B cell (primary cell): ENCODE measurements at regions not wholly inside any gene's neighbourhood (a gene's known extent, or its start where the extent isn't known, plus 50 kb on each side); places are given as distances from the start of the nearest gene placed in this dataset.
"Not testable (repeated sequence)": the region's sequence is repeated elsewhere in the genome, so short reads cannot be mapped to it uniquely, and the experiment has no call there.

Experiments used
- ATAC-seq: fragments of 200-7000 bp; cut with Tn5 transposase; one replicate; pipeline ENCODE4 v1.10.0; 2021; ENCODE audit warnings: low read depth, mild to moderate bottlenecking, moderate number of reproducible peaks, moderate library complexity
- CTCF ChIA-PET: fragments of 350-600 bp; sonication (Branson Sonifier 250); formaldehyde crosslinking; loops from one replicate; lab custom pipeline; 2021; ENCODE audit warnings: antibody characterized with exemption, inconsistent platforms; lab: Charles Lee
- POLR2A ChIA-PET: fragments of 350-600 bp; sonication (Branson Sonifier 250); formaldehyde crosslinking; loops from one replicate; lab custom pipeline; 2021; ENCODE audit warnings: antibody characterized with exemption; lab: Charles Lee
- DNase-seq: peaks from one replicate; pipeline ENCODE4 v3.0.0; 2013
- H2AFZ ChIP-seq: 2 replicates; pipeline ENCODE4 v1.6.1; 2012; ENCODE audit warnings: mild to moderate bottlenecking, low read depth, low read length; ENCODE audit not compliant: insufficient read depth, poor library complexity, severe bottlenecking
- H3K27ac ChIP-seq, 2 donors: 1 replicate in 1 of 2; 2 replicates in 1 of 2; pipeline ENCODE4 v1.5.1; 2012 to 2013; ENCODE audit warnings: low read length in 2 of 2, mild to moderate bottlenecking in 2 of 2, moderate library complexity in 1 of 2
- H3K27me3 ChIP-seq, 4 experiments: fragments of 200-600 bp in 1 of 4; sonication (generic) in 1 of 4; replicated peaks in 1 of 4; 1 replicate in 2 of 4; 2 replicates in 2 of 4; pipeline versions ENCODE4 v1.6.1 to v1.7.0; 2013 to 2016; ENCODE audit warnings: low read length in 3 of 4, mild to moderate bottlenecking in 2 of 4, mixed read lengths in 1 of 4, moderate library complexity in 1 of 4; ENCODE audit not compliant: insufficient read depth in 4 of 4, control insufficient read depth in 3 of 4; ENCODE audit errors: control extremely low read depth in 1 of 4
- H3K36me3 ChIP-seq, 2 experiments: replicated peaks in 1 of 2; 1 replicate in 1 of 2; 2 replicates in 1 of 2; pipeline versions ENCODE4 v1.6.1 to v1.7.1; 2013; ENCODE audit warnings: low read length in 1 of 2; ENCODE audit not compliant: insufficient read depth in 2 of 2, control insufficient read depth in 1 of 2; ENCODE audit errors: control extremely low read depth in 1 of 2, extremely low read depth in 1 of 2
- H3K4me1 ChIP-seq, 2 donors: fragments of 200-600 bp in 1 of 2; sonication (generic) in 1 of 2; 1 replicate in 1 of 2; 2 replicates in 1 of 2; pipeline versions ENCODE4 v1.5.1 to v1.6.1; 2013 to 2017; ENCODE audit warnings: low read length in 2 of 2; ENCODE audit not compliant: control insufficient read depth in 2 of 2, insufficient read depth in 2 of 2
- H3K4me2 ChIP-seq: replicated peaks from 2 replicates; pipeline ENCODE3; 2012; ENCODE audit warnings: mild to moderate bottlenecking, low read depth, low read length; ENCODE audit not compliant: poor library complexity, severe bottlenecking
- H3K4me3 ChIP-seq, 5 experiments: fragments of 200-600 bp in 1 of 5; sonication (generic) in 1 of 5; 1 replicate in 3 of 5; 2 replicates in 2 of 5; pipeline versions ENCODE4 v1.5.1 to v1.7.0; 2011 to 2016; ENCODE audit warnings: low read length in 4 of 5, mild to moderate bottlenecking in 4 of 5, low read depth in 2 of 5, control low read depth in 1 of 5, moderate library complexity in 1 of 5; ENCODE audit not compliant: insufficient read depth in 1 of 5; ENCODE audit errors: control extremely low read depth in 1 of 5, extremely low read depth in 1 of 5
- H3K79me2 ChIP-seq: fragments of 200-600 bp; sonication (generic); one replicate; pipeline ENCODE4 v1.6.0; 2016; ENCODE audit warnings: low read length; ENCODE audit not compliant: control insufficient read depth, insufficient read depth
- H3K9ac ChIP-seq: fragments of 200-600 bp; sonication (generic); 2 replicates; pipeline ENCODE4 v1.6.1; 2017; ENCODE audit warnings: mild to moderate bottlenecking, low read length, moderate library complexity
- H3K9me3 ChIP-seq, 3 donors: one replicate each; pipeline versions ENCODE4 v1.6.1 to v1.7.1; 2013; ENCODE audit warnings: low read length in 2 of 3; ENCODE audit not compliant: control insufficient read depth in 2 of 3, insufficient read depth in 1 of 3; ENCODE audit errors: control extremely low read depth in 1 of 3
- H4K20me1 ChIP-seq: 2 replicates; pipeline ENCODE4 v1.6.0; 2012; ENCODE audit warnings: mild to moderate bottlenecking, low read length; ENCODE audit not compliant: insufficient read depth, control insufficient read depth, poor library complexity, severe bottlenecking
- H3K27ac Mint-ChIP-seq: one replicate; pipeline ENCODE4 v1.8.0; 2021; ENCODE audit warnings: mixed read lengths
- H3K27me3 Mint-ChIP-seq: one replicate; pipeline ENCODE4 v1.8.0; 2021; ENCODE audit warnings: mixed read lengths
- H3K4me1 Mint-ChIP-seq: one replicate; pipeline ENCODE4 v1.8.0; 2021; ENCODE audit warnings: mixed read lengths
- H3K4me3 Mint-ChIP-seq: one replicate; pipeline ENCODE4 v1.8.0; 2021; ENCODE audit warnings: mixed read lengths
- H3K9me3 Mint-ChIP-seq: one replicate; pipeline ENCODE4 v1.8.0; 2022; ENCODE audit warnings: mixed read lengths; ENCODE audit not compliant: insufficient read depth
- EZH2 ChIP-seq: IDR thresholded peaks from 2 replicates; pipeline ENCODE4 v1.6.1; 2012; ENCODE audit warnings: borderline replicate concordance, low read depth, mild to moderate bottlenecking, moderate library complexity, low read length; ENCODE audit not compliant: insufficient read depth, poor library complexity, severe bottlenecking
- WGBS: methylation state at CpG from one replicate; pipeline ENCODE4 v1.1.5; 2013; ENCODE audit warnings: missing lambda C conversion rate; ENCODE audit not compliant: insufficient coverage; 5-methylcytosine and 5-hydroxymethylcytosine counted together
- intact Hi-C: fragments of 100-400 bp; cut with micrococcal nuclease; formaldehyde crosslinking; loops from one replicate; pipeline ENCODE4 v1.10.0; 2022
- TF ChIP-seq, protein P1 (sequence below): fragments of 200-600 bp; IDR thresholded peaks from one replicate; pipeline ENCODE4 v1.8.0; 2022; ENCODE audit warnings: antibody characterized with exemption, mild to moderate bottlenecking

DNA sequence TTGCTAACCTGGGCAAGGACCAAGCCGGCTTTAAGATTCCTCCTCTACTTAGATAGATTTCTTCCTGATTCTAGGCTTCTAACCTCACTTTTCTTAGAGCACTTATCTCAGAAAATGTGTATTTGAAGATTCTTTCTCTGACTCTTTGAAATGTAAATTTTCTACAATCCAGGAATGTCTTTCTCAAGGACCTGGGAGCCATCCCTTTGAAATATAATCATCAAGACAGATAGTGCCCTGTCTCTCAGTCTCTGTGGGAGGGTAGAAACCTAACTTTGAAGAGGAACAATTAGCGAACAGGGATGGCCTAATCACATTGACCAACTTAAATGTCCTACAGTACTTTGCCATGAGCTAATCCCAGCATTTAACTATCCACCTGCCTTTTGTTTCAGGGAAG is 1646.0 kb downstream of the PCDH9 start:
- H4K20me1 ChIP-seq, result no peaks in the 10 kb centered on the region
- Mint-ChIP-seq H3K27me3 (no peaks in the 10 kb centered on the region), H3K9me3 (peaks cover 4% of the 10 kb centered on the region), H3K4me3 (no peak overlapping the region), H3K4me1 (no peaks in the 10 kb centered on the region), H3K27ac (no peak overlapping the region)
- intact Hi-C loops, result no loop called here
- DNase-seq (no peak), ATAC-seq (no peak)
- no peak overlapping the region for H3K9ac ChIP-seq
- no peak overlapping the region for H3K4me2 ChIP-seq
- H3K4me1 ChIP-seq, result no peaks in the 10 kb centered on the region
- no peaks in the 10 kb centered on the region for H3K36me3 ChIP-seq
- no peaks in the 10 kb centered on the region for H3K27me3 ChIP-seq
- no peak overlapping the region for H3K27ac ChIP-seq
- WGBS, result no CpG with 5 or more reads among the region's 2 CpGs
- peaks cover 0 to 4% (median 0%) of the 10 kb centered on the region in 3 donors for H3K9me3 ChIP-seq
- H3K79me2 ChIP-seq, result no peaks in the 10 kb centered on the region
- TF ChIP-seq, protein P1, sequence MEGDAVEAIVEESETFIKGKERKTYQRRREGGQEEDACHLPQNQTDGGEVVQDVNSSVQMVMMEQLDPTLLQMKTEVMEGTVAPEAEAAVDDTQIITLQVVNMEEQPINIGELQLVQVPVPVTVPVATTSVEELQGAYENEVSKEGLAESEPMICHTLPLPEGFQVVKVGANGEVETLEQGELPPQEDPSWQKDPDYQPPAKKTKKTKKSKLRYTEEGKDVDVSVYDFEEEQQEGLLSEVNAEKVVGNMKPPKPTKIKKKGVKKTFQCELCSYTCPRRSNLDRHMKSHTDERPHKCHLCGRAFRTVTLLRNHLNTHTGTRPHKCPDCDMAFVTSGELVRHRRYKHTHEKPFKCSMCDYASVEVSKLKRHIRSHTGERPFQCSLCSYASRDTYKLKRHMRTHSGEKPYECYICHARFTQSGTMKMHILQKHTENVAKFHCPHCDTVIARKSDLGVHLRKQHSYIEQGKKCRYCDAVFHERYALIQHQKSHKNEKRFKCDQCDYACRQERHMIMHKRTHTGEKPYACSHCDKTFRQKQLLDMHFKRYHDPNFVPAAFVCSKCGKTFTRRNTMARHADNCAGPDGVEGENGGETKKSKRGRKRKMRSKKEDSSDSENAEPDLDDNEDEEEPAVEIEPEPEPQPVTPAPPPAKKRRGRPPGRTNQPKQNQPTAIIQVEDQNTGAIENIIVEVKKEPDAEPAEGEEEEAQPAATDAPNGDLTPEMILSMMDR, result no peak
- TF ChIP-seq EZH2, result no peak
- ChIA-PET POLR2A (no interaction called here), CTCF (no interaction called here)
- H2AFZ ChIP-seq, result no peak overlapping the region
- H3K4me3 ChIP-seq, result no peak overlapping the region

DNA sequence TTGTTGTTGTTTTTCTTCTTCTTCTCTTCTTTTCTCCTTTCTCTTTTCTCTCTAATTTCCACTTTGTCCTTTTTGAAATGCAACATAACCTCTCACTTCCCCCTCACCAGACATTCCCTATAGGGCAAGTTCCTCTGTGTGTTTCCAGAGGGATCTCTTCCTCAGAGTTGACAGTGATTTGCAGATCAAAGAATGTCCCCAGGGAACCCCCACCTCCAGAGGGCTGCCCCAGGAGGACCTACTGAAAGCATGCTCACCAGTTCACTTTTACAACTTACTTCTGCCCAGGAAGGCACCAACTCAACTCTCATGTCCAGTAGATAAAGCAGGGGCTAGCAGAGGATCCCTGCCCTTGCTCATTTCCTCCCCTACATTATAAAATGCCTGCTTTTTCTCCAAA is 1648.0 kb downstream of the PCDH9 start:
- Histone ChIP-seq H3K4me2 (no peak overlapping the region), H2AFZ (no peak overlapping the region), H3K9ac (no peak overlapping the region), H3K36me3 (no peaks in the 10 kb centered on the region), H3K79me2 (no peaks in the 10 kb centered on the region), H4K20me1 (no peaks in the 10 kb centered on the region), H3K4me1 (no peaks in the 10 kb centered on the region), H3K4me3 (no peak overlapping the region), H3K9me3 (peaks cover 0 to 4% (median 0%) of the 10 kb centered on the region in 3 donors), H3K27ac (no peak overlapping the region), H3K27me3 (no peaks in the 10 kb centered on the region)
- Mint-ChIP-seq H3K4me3 (no peak overlapping the region), H3K27me3 (no peaks in the 10 kb centered on the region), H3K9me3 (peaks cover 2% of the 10 kb centered on the region), H3K4me1 (no peaks in the 10 kb centered on the region), H3K27ac (no peak overlapping the region)
- ATAC-seq, result no peak
- DNase-seq, result peak; percentile 1
- intact Hi-C loops, result no loop called here
- TF ChIP-seq, protein P1, result no peak
- POLR2A ChIA-PET, result no interaction called here
- CTCF ChIA-PET, result no interaction called here

DNA sequence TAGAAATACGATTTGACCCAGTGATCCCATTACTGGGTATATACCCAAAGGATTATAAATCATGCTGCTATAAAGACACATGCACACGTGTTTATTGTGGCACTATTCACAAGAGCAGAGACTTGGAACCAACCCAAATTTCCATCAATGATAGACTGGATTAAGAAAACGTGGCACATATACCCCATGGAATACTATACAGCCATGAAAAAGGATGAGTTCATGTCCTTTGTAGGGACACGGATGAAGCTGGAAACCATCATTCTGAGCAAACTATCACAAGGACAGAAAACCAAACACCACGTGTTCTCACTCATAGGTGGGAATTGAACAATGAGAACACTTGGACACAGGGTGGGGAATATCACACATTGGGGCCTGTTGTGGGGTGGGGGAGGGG is 1665.6 kb downstream of the PCDH9 start:
- H3K27me3 Mint-ChIP-seq, POLR2A ChIA-PET, H3K4me1 Mint-ChIP-seq, H3K36me3 ChIP-seq, H3K27ac Mint-ChIP-seq, H3K4me3 ChIP-seq, CTCF ChIA-PET, H3K4me2 ChIP-seq, H3K9me3 ChIP-seq, DNase-seq, H3K27me3 ChIP-seq, H3K4me3 Mint-ChIP-seq, intact Hi-C loops, H3K9me3 Mint-ChIP-seq, H4K20me1 ChIP-seq, H3K4me1 ChIP-seq, H3K27ac ChIP-seq, H3K79me2 ChIP-seq, H3K9ac ChIP-seq, H2AFZ ChIP-seq, ATAC-seq: not testable (repeated sequence)
- 90% methylated on average over 2 of the region's 5 CpGs for WGBS
